ENCODE measurements at regions not wholly inside any gene's neighbourhood (a gene's known extent, or its start where the extent isn't known, plus 50 kb on each side); places are given as distances from the start of the nearest gene placed in this dataset.

DNA sequence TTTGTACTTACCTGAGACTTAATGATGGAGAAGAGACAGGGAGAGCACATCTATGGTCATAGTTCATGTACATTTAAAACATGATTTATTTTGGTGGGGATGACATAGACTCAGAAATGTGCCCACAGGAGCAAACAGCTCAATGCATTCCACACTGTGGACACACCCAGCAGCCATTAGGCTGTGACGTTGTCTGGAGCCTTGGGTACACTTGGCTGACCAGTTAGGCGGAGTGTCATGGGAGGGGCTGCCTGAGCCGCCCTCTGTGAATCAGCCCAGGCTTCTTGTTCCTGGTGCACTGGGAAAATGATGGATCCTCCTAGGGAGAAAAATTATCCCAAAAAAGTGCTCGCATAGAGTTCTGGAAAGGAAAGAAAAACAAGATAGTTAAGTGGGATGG is 231.0 kb upstream of the GMDS start:
- Histone ChIP-seq H3K4me2 (ENCODE audit: low read length) (0 out of 2 replicates have a peak overlapping the region, but pooled peaks have one; percentile 21), H3K4me3 (replicated peaks in 1 of 2; ENCODE audit: low read depth in 1 of 2, low read length in 2 of 2) (no peak overlapping the region), H3K79me2 (ENCODE audit: insufficient read depth, low read length) (no peaks in the 10 kb centered on the region), H4K20me1 (ENCODE audit: insufficient read depth) (no peaks in the 10 kb centered on the region), H2AFZ (ENCODE audit: low read depth, low read length, poor library complexity, severe bottlenecking) (no peak overlapping the region), H3K9me3 (ENCODE audit: control insufficient read depth in 1 of 2, insufficient read depth in 1 of 2, low read depth in 1 of 2, low read length in 2 of 2) (peaks cover 0 to under 1% of the 10 kb centered on the region in 2 experiments; a peak in 1 of 4 replicates), H3K9me2 (ENCODE audit: insufficient read depth) (no peaks in the 10 kb centered on the region), H3K4me1 (ENCODE audit: control insufficient read depth in 1 of 2, insufficient read depth in 2 of 2, low read length in 2 of 2) (peaks cover 0 to 8% of the 10 kb centered on the region in 2 experiments; a peak in 1 of 4 replicates), H3K27ac (ENCODE audit: low read depth, low read length) (no peak overlapping the region), H3K27me3 (ENCODE audit: insufficient read depth, low read length) (no peaks in the 10 kb centered on the region), H3K9ac (ENCODE audit: low read length) (no peak overlapping the region), H3K36me3 (ENCODE audit: control insufficient read depth in 1 of 2, insufficient read depth in 2 of 2, low read length in 2 of 2) (no peaks in the 10 kb centered on the region)
- BruUV-seq (replicated peaks), result no TSS peak
- CTCF ChIA-PET, result no interaction called here
- ATAC-seq (peak; percentile 68), DNase-seq (ENCODE audit: low read depth, low spot score) (peak; percentile 22)
- TF ChIP-seq ZNF274 (IDR thresholded peaks at IDR 0.05; ENCODE audit: low read depth, low read length), result no peak
- TF ChIP-seq TCF7L2 (IDR thresholded peaks at IDR 0.05; ENCODE audit: borderline replicate concordance, extremely low read depth, insufficient read depth, insufficient read length), result no peak
- TF ChIP-seq, protein P1, sequence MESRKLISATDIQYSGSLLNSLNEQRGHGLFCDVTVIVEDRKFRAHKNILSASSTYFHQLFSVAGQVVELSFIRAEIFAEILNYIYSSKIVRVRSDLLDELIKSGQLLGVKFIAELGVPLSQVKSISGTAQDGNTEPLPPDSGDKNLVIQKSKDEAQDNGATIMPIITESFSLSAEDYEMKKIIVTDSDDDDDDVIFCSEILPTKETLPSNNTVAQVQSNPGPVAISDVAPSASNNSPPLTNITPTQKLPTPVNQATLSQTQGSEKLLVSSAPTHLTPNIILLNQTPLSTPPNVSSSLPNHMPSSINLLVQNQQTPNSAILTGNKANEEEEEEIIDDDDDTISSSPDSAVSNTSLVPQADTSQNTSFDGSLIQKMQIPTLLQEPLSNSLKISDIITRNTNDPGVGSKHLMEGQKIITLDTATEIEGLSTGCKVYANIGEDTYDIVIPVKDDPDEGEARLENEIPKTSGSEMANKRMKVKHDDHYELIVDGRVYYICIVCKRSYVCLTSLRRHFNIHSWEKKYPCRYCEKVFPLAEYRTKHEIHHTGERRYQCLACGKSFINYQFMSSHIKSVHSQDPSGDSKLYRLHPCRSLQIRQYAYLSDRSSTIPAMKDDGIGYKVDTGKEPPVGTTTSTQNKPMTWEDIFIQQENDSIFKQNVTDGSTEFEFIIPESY (IDR thresholded peaks at IDR 0.05; ENCODE audit: extremely low read depth, insufficient replicate concordance, low read length), result no peak
- TF ChIP-seq EGR1 (IDR thresholded peaks at IDR 0.05; ENCODE audit: low read depth), result no peak
- no peak for TF ChIP-seq ZFX (IDR thresholded peaks at IDR 0.05)
- TF ChIP-seq SP1 (IDR thresholded peaks at IDR 0.05; ENCODE audit: low read depth), result no peak
- no peak for TF ChIP-seq JUND (IDR thresholded peaks at IDR 0.05)
- intact Hi-C loops (cut with micrococcal nuclease), result no loop called here
- POLR2A ChIA-PET, result no interaction called here
- RAD21 ChIA-PET (ENCODE audit: low non-redundant PET in 1 of 2, low total read pairs in 2 of 2, uncharacterized antibody in 2 of 2, unreplicated experiment in 2 of 2), result no interaction called here

DNA sequence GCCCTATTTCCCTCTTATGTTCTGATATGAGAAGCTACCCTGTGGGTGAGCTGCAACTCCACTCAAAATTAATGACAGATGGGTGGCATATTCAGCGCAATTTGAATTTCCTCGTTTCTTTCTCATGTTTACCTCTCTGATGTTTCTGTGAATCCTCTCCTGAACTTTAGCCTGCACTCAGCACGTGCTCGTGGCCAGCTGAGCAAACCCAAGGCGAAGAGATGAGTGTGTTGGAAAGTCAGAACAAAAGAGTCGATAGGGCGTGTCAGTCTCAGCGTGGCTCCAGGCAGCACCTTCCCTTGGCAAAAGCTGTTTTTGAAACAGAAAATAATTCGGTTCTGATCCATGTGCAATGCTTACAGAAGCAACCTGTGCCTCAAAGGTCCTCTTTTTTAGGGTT is 226.1 kb upstream of the GMDS start:
- H3K4me3 ChIP-seq (replicated peaks in 1 of 2; ENCODE audit: low read depth in 1 of 2, low read length in 2 of 2), result no peak overlapping the region
- TF ChIP-seq SP1 (IDR thresholded peaks at IDR 0.05; ENCODE audit: low read depth), result no peak
- H3K79me2 ChIP-seq (ENCODE audit: insufficient read depth, low read length), result no peaks in the 10 kb centered on the region
- no peaks in the 10 kb centered on the region for H3K9me2 ChIP-seq (ENCODE audit: insufficient read depth)
- H3K4me1 ChIP-seq (ENCODE audit: control insufficient read depth in 1 of 2, insufficient read depth in 2 of 2, low read length in 2 of 2), result peaks cover 0 to 5% of the 10 kb centered on the region in 2 experiments; a peak in 1 of 4 replicates
- no peak overlapping the region for H3K9ac ChIP-seq (ENCODE audit: low read length)
- H3K4me2 ChIP-seq (ENCODE audit: low read length), result no peak overlapping the region
- no peak overlapping the region for H3K27ac ChIP-seq (ENCODE audit: low read depth, low read length)
- POLR2A ChIA-PET, result no interaction called here
- CTCF ChIA-PET, result no interaction called here
- RAD21 ChIA-PET (ENCODE audit: low non-redundant PET in 1 of 2, low total read pairs in 2 of 2, uncharacterized antibody in 2 of 2, unreplicated experiment in 2 of 2), result interaction anchor here in 1 of 2 experiments (1.0 kb wide), 1 partner anchor 12 kb away, joined by 3 read pairs; no protein-coding TSS in a partner anchor
- H4K20me1 ChIP-seq (ENCODE audit: insufficient read depth), result no peaks in the 10 kb centered on the region
- H3K9me3 ChIP-seq (ENCODE audit: control insufficient read depth in 1 of 2, insufficient read depth in 1 of 2, low read depth in 1 of 2, low read length in 2 of 2), result no peaks in the 10 kb centered on the region
- no TSS peak for BruUV-seq (replicated peaks)
- DNase-seq (ENCODE audit: low read depth, low spot score), result no peak
- intact Hi-C loops (cut with micrococcal nuclease), result no loop called here
- H3K27me3 ChIP-seq (ENCODE audit: insufficient read depth, low read length), result peaks cover 28% of the 10 kb centered on the region; the same call in 1 of the 2 replicates
- H3K36me3 ChIP-seq (ENCODE audit: control insufficient read depth in 1 of 2, insufficient read depth in 2 of 2, low read length in 2 of 2), result no peaks in the 10 kb centered on the region
- no peak overlapping the region for H2AFZ ChIP-seq (ENCODE audit: low read depth, low read length, poor library complexity, severe bottlenecking)
- ATAC-seq, result no peak

Measured in HCT116 (cell line).